ENCODE measurements at regions not wholly inside any gene's neighbourhood (a gene's known extent, or its start where the extent isn't known, plus 50 kb on each side); places are given as distances from the start of the nearest gene placed in this dataset.

GRCh38 chr3:192033246-192033645, 572.3 kb downstream of the PYDC2 start:
- intact Hi-C loops (cut with micrococcal nuclease) = no loop called here
- Histone ChIP-seq H3K4me2 (replicated peaks; ENCODE audit: extremely low read depth, low read length, poor library complexity, severe bottlenecking) (no peak overlapping the region), H2AFZ (ENCODE audit: insufficient read depth, low read depth, low read length, poor library complexity, severe bottlenecking) (no peak overlapping the region), H4K20me1 (ENCODE audit: insufficient read depth, low read length) (no peaks in the 10 kb centered on the region), H3K36me3 (replicated peaks in 1 of 2; ENCODE audit: control insufficient read depth in 1 of 2, insufficient read depth in 2 of 2, low read length in 2 of 2) (no peaks in the 10 kb centered on the region), H3K4me1 (ENCODE audit: control insufficient read depth in 1 of 2, insufficient read depth in 2 of 2, low read length in 2 of 2) (no peaks in the 10 kb centered on the region), H3K9me3 (replicated peaks in 1 of 2; ENCODE audit: control insufficient read depth in 1 of 2, insufficient read depth in 1 of 2, low read length in 2 of 2) (no peaks in the 10 kb centered on the region), H3K27me3 (ENCODE audit: control insufficient read depth in 2 of 2, insufficient read depth in 2 of 2, low read length in 2 of 2) (no peaks in the 10 kb centered on the region), H3K27ac (ENCODE audit: low read depth in 1 of 2, low read length in 2 of 2) (no peak overlapping the region), H3K79me2 (ENCODE audit: insufficient read depth, low read length) (no peaks in the 10 kb centered on the region), H3K4me3 (replicated peaks in 1 of 3; ENCODE audit: low read depth in 2 of 3, low read length in 3 of 3) (no peak overlapping the region), H3K9ac (ENCODE audit: insufficient read depth, low read length, poor library complexity, severe bottlenecking) (no peak overlapping the region)
- Mint-ChIP-seq H3K4me3 (no peak overlapping the region), H3K36me3 (no peaks in the 10 kb centered on the region), H3K27ac (no peak overlapping the region), H3K9me3 (peaks cover 0 to 5% (median 2%) of the 10 kb centered on the region in 7 donors), H3K27me3 (ENCODE audit: low read depth in 3 of 3) (peaks cover 0 to 1% (median 0%) of the 10 kb centered on the region in 3 donors), H3K4me1 (no peaks in the 10 kb centered on the region)
- no peak for DNase-seq
- TF ChIP-seq CTCF (IDR thresholded peaks at IDR 0.05) = no peak
- WGBS (ENCODE audit: insufficient coverage) = no CpG with 5 or more reads among the region's 1 CpG

DNA sequence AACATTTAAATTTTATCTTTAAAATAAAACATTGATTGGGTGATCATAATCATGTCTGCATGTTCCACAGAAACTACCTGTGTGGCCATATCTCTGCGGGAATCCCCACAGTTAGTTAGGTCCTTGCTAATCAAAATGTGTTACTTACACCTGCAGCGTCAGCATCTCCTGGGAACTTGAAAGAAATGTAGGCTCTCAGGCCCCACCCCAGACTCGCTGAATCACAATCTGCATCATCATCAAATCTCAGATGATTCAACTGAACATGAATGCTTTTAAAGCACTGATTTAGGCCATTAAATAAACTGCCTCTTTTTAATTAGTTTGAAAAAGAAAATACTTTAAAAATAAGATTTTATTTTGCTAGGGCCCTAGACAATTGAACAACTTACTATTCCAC, 577.8 kb downstream of the PYDC2 start:
- no peak overlapping the region for H3K4me3 Mint-ChIP-seq
- H4K20me1 ChIP-seq (ENCODE audit: insufficient read depth, low read length) = no peaks in the 10 kb centered on the region
- H3K4me2 ChIP-seq (replicated peaks; ENCODE audit: extremely low read depth, low read length, poor library complexity, severe bottlenecking) = no peak overlapping the region
- H3K36me3 ChIP-seq (replicated peaks in 1 of 2; ENCODE audit: control insufficient read depth in 1 of 2, insufficient read depth in 2 of 2, low read length in 2 of 2) = no peaks in the 10 kb centered on the region
- no peaks in the 10 kb centered on the region for H3K4me1 ChIP-seq (ENCODE audit: control insufficient read depth in 1 of 2, insufficient read depth in 2 of 2, low read length in 2 of 2)
- intact Hi-C loops (cut with micrococcal nuclease) = no loop called here
- no peak for DNase-seq
- no peak overlapping the region for H3K9ac ChIP-seq (ENCODE audit: insufficient read depth, low read length, poor library complexity, severe bottlenecking)
- no peaks in the 10 kb centered on the region for H3K4me1 Mint-ChIP-seq
- no peak overlapping the region for H3K4me3 ChIP-seq (replicated peaks in 1 of 3; ENCODE audit: low read depth in 2 of 3, low read length in 3 of 3)
- no peaks in the 10 kb centered on the region for H3K36me3 Mint-ChIP-seq
- no peak overlapping the region for H2AFZ ChIP-seq (ENCODE audit: insufficient read depth, low read depth, low read length, poor library complexity, severe bottlenecking)
- TF ChIP-seq CTCF (IDR thresholded peaks at IDR 0.05) = no peak
- H3K27me3 ChIP-seq (ENCODE audit: control insufficient read depth in 2 of 2, insufficient read depth in 2 of 2, low read length in 2 of 2) = no peaks in the 10 kb centered on the region
- no peak overlapping the region for H3K27ac Mint-ChIP-seq
- peaks cover 0 to 1% (median 0%) of the 10 kb centered on the region in 3 donors for H3K27me3 Mint-ChIP-seq (ENCODE audit: low read depth in 3 of 3)
- 79% methylated on average over 2 of the region's 3 CpGs for WGBS (ENCODE audit: insufficient coverage)
- H3K27ac ChIP-seq (ENCODE audit: low read depth in 1 of 2, low read length in 2 of 2) = no peak overlapping the region
- H3K9me3 Mint-ChIP-seq = peaks cover 0 to 14% (median 2%) of the 10 kb centered on the region in 7 donors
- H3K9me3 ChIP-seq (replicated peaks in 1 of 2; ENCODE audit: control insufficient read depth in 1 of 2, insufficient read depth in 1 of 2, low read length in 2 of 2) = peaks cover 0 to under 1% of the 10 kb centered on the region in 2 donors
- H3K79me2 ChIP-seq (ENCODE audit: insufficient read depth, low read length) = no peaks in the 10 kb centered on the region

Measured in CD14-positive monocyte (primary cell).